GM12872 (cell line): ENCODE measurements at regions not wholly inside any gene's neighbourhood (a gene's known extent, or its start where the extent isn't known, plus 50 kb on each side); places are given as distances from the start of the nearest gene placed in this dataset.

ENCODE experiments used
- CTCF ChIP-seq: IDR thresholded peaks from 3 replicates; pipeline ENCODE4 v1.5.1; 2011; ENCODE audit warnings: low read depth, mild to moderate bottlenecking, low read length, moderate library complexity; ENCODE audit not compliant: insufficient read depth

DNA sequence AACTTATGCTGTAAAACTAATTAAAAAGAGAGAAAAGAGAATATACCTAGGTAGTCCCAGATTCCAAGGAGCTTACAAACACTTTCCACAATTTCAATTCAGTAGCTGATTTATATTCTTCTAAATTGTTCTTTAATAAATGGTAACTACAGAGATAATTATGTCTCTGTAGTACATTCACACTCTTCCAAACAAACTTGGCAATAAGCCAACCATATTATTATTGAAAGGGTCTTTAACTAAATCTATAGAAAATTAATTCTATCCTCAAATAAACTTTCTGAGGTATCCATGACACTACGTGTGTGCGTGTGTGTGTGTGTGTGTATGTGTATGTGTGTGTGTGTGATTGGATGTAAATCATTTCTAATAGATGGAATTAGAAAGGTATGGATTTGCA, 217.4 kb upstream of the EYS start:
- TF ChIP-seq CTCF, result no peak

- no peak for TF ChIP-seq CTCF
Measured at GRCh38 chr6:65922049-65922448, 215.0 kb upstream of the EYS start.

- TF ChIP-seq CTCF, result no peak
Measured at GRCh38 chr6:65908065-65908464, 201.0 kb upstream of the EYS start.

- TF ChIP-seq CTCF, result no peak
Measured at GRCh38 chr6:65903992-65904391, 197.0 kb upstream of the EYS start.

- no peak for TF ChIP-seq CTCF
Measured at GRCh38 chr6:65900928-65901327, 193.9 kb upstream of the EYS start.

DNA sequence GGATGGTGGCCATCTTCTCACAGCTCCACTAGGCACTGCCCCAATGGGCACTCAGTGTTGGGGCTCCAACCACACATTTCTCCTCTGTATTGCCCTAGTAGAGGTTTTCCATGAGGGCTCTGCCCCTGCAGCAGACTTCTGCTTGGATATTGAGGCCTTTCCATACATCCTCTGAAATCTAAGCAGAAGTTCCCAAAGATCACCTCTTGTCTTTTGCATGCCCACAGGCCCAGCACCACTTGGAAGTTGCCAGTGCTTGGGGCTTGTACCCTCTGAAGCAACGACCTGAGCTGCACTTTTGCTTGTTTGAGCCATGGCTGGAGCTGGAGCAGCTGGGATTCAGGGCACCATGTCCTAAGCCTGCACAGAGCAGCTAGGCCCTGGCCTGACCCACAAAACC, 189.1 kb upstream of the EYS start:
- no peak for TF ChIP-seq CTCF

GRCh38 chr6:65876668-65877067, 169.6 kb upstream of the EYS start:
- TF ChIP-seq CTCF, result no peak

DNA sequence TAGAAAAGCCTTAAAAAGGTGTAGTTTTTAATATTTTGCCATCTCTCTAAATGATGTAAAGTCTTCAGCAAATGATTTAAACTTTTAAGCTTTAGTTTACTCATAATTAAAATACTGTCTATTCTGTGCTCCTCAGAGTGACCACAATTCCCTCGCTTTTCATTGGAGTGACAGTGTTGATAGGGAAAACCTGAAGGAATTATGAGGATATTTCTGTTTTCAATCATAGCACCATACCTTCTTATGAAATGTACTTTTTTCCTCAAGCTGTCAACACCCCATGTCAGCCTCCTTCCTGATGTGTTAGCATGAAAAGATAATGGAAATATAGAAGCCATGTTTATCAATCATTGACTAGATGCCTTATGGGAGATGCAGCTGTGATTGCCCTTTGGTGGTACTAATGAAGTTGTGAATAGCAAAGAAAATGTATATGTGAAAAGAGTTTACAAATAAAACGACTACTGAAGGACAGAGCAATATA, 145.4 kb upstream of the EYS start:
- TF ChIP-seq CTCF, result no peak
